GM19238 (cell line): ENCODE measurements at regions not wholly inside any gene's neighbourhood (a gene's known extent, or its start where the extent isn't known, plus 50 kb on each side); places are given as distances from the start of the nearest gene placed in this dataset.

Experiments
- DNase-seq: peaks from one replicate; pipeline ENCODE4 v3.0.0; 2011; ENCODE audit warnings: low spot score; ENCODE audit not compliant: insufficient read length

- peak; percentile 17 for DNase-seq
These were observed 455.0 kb downstream of the CCSER2 start for GRCh38 chr10:84783386-84783785.

- DNase-seq = no peak
These were observed 455.5 kb downstream of the CCSER2 start for GRCh38 chr10:84783909-84784308.

GRCh38 chr10:84784749-84785148 lies 456.4 kb downstream of the CCSER2 start:
- DNase-seq = no peak

- DNase-seq = no peak
These were observed 460.6 kb downstream of the CCSER2 start for GRCh38 chr10:84789026-84789425.

GRCh38 chr10:84798312-84798711 lies 469.9 kb downstream of the CCSER2 start:
- DNase-seq = no peak

GRCh38 chr10:84801156-84801555 lies 472.8 kb downstream of the CCSER2 start:
- DNase-seq = no peak

GRCh38 chr10:84801916-84802315 lies 473.5 kb downstream of the CCSER2 start:
- DNase-seq = no peak

- DNase-seq = no peak
These were observed 476.8 kb downstream of the CCSER2 start for GRCh38 chr10:84805149-84805548.

- DNase-seq = no peak
These were observed 482.7 kb downstream of the CCSER2 start for GRCh38 chr10:84811113-84811512.

GRCh38 chr10:84818961-84819360 lies 490.6 kb downstream of the CCSER2 start:
- DNase-seq = no peak

- no peak for DNase-seq
These were observed 491.7 kb downstream of the CCSER2 start for GRCh38 chr10:84820120-84820519.

GRCh38 chr10:84820596-84820995 lies 492.2 kb downstream of the CCSER2 start:
- no peak for DNase-seq

GRCh38 chr10:84822931-84823630 lies 494.7 kb downstream of the CCSER2 start:
- no peak for DNase-seq

- DNase-seq = no peak
These were observed 496.1 kb downstream of the CCSER2 start for GRCh38 chr10:84824525-84824924.

- DNase-seq = no peak
These were observed 496.9 kb downstream of the CCSER2 start for GRCh38 chr10:84825330-84825729.

GRCh38 chr10:84826704-84827103 lies 498.3 kb downstream of the CCSER2 start:
- DNase-seq = no peak

- DNase-seq = no peak
These were observed 500.7 kb downstream of the CCSER2 start for GRCh38 chr10:84829131-84829530.

- DNase-seq = no peak
These were observed 508.8 kb downstream of the CCSER2 start for GRCh38 chr10:84837041-84837812.

GRCh38 chr10:84837877-84838276 lies 509.5 kb downstream of the CCSER2 start:
- no peak for DNase-seq

- DNase-seq = no peak
These were observed 510.5 kb downstream of the CCSER2 start for GRCh38 chr10:84838851-84839250.

GRCh38 chr10:84842593-84842992 lies 514.2 kb downstream of the CCSER2 start:
- DNase-seq = no peak

- no peak for DNase-seq
These were observed 516.1 kb downstream of the CCSER2 start for GRCh38 chr10:84844461-84844860.
